ENCODE measurements at regions not wholly inside any gene's neighbourhood (a gene's known extent, or its start where the extent isn't known, plus 50 kb on each side); places are given as distances from the start of the nearest gene placed in this dataset.

DNA sequence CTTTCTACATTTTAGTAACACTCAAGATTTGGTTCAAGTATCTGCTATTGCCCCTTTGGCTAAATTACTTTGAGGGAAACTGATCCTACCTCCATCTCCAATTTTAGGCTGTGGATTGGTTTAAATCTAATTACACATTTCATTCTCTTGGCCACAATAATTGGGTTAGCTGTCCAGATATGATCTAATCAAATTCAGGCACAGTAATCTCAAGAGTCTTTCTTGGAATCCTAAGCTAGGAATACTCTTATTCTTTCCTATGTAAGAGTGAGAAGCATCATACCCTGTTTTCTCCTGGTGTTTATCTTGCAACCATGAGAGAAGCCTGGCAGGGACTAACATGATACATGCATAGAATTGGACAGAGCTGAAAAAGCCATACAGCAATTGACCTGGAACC, 300.4 kb upstream of the MARCKS start:
- H3K79me2 ChIP-seq (ENCODE audit: insufficient read depth, low read length), result no peaks in the 10 kb centered on the region
- ChIA-PET CTCF (no interaction called here), POLR2A (no interaction called here), RAD21 (ENCODE audit: low non-redundant PET in 1 of 2, low total read pairs in 2 of 2, uncharacterized antibody in 2 of 2, unreplicated experiment in 2 of 2) (no interaction called here)
- H3K9me3 ChIP-seq (ENCODE audit: control insufficient read depth in 1 of 2, insufficient read depth in 1 of 2, low read depth in 1 of 2, low read length in 2 of 2), result no peaks in the 10 kb centered on the region
- no peak overlapping the region for H3K4me3 ChIP-seq (replicated peaks in 1 of 2; ENCODE audit: low read depth in 1 of 2, low read length in 2 of 2)
- H3K27me3 ChIP-seq (ENCODE audit: insufficient read depth, low read length), result no peaks in the 10 kb centered on the region
- DNase-seq (ENCODE audit: low read depth, low spot score) (no peak), ATAC-seq (no peak)
- no peak overlapping the region for H3K27ac ChIP-seq (ENCODE audit: low read depth, low read length)
- H3K9me2 ChIP-seq (ENCODE audit: insufficient read depth), result no peaks in the 10 kb centered on the region
- no peak overlapping the region for H2AFZ ChIP-seq (ENCODE audit: low read depth, low read length, poor library complexity, severe bottlenecking)
- H3K4me1 ChIP-seq (ENCODE audit: control insufficient read depth in 1 of 2, insufficient read depth in 2 of 2, low read length in 2 of 2), result peaks cover 9 to 31% of the 10 kb centered on the region in 2 experiments
- intact Hi-C loops (cut with micrococcal nuclease), result no loop called here
- no peaks in the 10 kb centered on the region for H3K36me3 ChIP-seq (ENCODE audit: control insufficient read depth in 1 of 2, insufficient read depth in 2 of 2, low read length in 2 of 2)
- H4K20me1 ChIP-seq (ENCODE audit: insufficient read depth), result no peaks in the 10 kb centered on the region
- TF ChIP-seq CEBPB (IDR thresholded peaks at IDR 0.05; ENCODE audit: low read depth) (no peak), SRF (IDR thresholded peaks at IDR 0.05; ENCODE audit: low read depth) (no peak), EZH2phosphoT487 (IDR thresholded peaks at IDR 0.05; ENCODE audit: borderline replicate concordance) (no peak), ZFX (IDR thresholded peaks at IDR 0.05) (no peak), ELF1 (IDR thresholded peaks at IDR 0.05; ENCODE audit: borderline replicate concordance, low read depth) (no peak)
- TF ChIP-seq, protein P1, sequence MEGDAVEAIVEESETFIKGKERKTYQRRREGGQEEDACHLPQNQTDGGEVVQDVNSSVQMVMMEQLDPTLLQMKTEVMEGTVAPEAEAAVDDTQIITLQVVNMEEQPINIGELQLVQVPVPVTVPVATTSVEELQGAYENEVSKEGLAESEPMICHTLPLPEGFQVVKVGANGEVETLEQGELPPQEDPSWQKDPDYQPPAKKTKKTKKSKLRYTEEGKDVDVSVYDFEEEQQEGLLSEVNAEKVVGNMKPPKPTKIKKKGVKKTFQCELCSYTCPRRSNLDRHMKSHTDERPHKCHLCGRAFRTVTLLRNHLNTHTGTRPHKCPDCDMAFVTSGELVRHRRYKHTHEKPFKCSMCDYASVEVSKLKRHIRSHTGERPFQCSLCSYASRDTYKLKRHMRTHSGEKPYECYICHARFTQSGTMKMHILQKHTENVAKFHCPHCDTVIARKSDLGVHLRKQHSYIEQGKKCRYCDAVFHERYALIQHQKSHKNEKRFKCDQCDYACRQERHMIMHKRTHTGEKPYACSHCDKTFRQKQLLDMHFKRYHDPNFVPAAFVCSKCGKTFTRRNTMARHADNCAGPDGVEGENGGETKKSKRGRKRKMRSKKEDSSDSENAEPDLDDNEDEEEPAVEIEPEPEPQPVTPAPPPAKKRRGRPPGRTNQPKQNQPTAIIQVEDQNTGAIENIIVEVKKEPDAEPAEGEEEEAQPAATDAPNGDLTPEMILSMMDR (IDR thresholded peaks at IDR 0.05 in 2 of 3, conservative IDR thresholded peaks at IDR 0.05 in 1 of 3; ENCODE audit: borderline replicate concordance in 1 of 3, insufficient read depth in 1 of 3, low read depth in 2 of 3, low read length in 2 of 3), result no peak
- TF ChIP-seq, protein P2, sequence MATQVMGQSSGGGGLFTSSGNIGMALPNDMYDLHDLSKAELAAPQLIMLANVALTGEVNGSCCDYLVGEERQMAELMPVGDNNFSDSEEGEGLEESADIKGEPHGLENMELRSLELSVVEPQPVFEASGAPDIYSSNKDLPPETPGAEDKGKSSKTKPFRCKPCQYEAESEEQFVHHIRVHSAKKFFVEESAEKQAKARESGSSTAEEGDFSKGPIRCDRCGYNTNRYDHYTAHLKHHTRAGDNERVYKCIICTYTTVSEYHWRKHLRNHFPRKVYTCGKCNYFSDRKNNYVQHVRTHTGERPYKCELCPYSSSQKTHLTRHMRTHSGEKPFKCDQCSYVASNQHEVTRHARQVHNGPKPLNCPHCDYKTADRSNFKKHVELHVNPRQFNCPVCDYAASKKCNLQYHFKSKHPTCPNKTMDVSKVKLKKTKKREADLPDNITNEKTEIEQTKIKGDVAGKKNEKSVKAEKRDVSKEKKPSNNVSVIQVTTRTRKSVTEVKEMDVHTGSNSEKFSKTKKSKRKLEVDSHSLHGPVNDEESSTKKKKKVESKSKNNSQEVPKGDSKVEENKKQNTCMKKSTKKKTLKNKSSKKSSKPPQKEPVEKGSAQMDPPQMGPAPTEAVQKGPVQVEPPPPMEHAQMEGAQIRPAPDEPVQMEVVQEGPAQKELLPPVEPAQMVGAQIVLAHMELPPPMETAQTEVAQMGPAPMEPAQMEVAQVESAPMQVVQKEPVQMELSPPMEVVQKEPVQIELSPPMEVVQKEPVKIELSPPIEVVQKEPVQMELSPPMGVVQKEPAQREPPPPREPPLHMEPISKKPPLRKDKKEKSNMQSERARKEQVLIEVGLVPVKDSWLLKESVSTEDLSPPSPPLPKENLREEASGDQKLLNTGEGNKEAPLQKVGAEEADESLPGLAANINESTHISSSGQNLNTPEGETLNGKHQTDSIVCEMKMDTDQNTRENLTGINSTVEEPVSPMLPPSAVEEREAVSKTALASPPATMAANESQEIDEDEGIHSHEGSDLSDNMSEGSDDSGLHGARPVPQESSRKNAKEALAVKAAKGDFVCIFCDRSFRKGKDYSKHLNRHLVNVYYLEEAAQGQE (IDR thresholded peaks at IDR 0.05; ENCODE audit: low read depth), result no peak
- TF ChIP-seq, protein P3, sequence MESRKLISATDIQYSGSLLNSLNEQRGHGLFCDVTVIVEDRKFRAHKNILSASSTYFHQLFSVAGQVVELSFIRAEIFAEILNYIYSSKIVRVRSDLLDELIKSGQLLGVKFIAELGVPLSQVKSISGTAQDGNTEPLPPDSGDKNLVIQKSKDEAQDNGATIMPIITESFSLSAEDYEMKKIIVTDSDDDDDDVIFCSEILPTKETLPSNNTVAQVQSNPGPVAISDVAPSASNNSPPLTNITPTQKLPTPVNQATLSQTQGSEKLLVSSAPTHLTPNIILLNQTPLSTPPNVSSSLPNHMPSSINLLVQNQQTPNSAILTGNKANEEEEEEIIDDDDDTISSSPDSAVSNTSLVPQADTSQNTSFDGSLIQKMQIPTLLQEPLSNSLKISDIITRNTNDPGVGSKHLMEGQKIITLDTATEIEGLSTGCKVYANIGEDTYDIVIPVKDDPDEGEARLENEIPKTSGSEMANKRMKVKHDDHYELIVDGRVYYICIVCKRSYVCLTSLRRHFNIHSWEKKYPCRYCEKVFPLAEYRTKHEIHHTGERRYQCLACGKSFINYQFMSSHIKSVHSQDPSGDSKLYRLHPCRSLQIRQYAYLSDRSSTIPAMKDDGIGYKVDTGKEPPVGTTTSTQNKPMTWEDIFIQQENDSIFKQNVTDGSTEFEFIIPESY (IDR thresholded peaks at IDR 0.05; ENCODE audit: extremely low read depth, insufficient replicate concordance, low read length), result no peak
- no TSS peak for BruUV-seq (replicated peaks)
- H3K9ac ChIP-seq (ENCODE audit: low read length), result no peak overlapping the region
- H3K4me2 ChIP-seq (ENCODE audit: low read length), result no peak overlapping the region
